ENCODE measurements at regions not wholly inside any gene's neighbourhood (a gene's known extent, or its start where the extent isn't known, plus 50 kb on each side); places are given as distances from the start of the nearest gene placed in this dataset.

GRCh38 chr18:34606851-34607250, 103.2 kb upstream of the DTNA start:
- intact Hi-C loops (cut with DNase I): no loop called here
- Histone ChIP-seq H3K36me3 (ENCODE audit: insufficient read depth in 1 of 2, low read depth in 1 of 2) (no peaks in the 10 kb centered on the region), H3K4me1 (peaks cover 76% of the 10 kb centered on the region), H3K9me3 (no peaks in the 10 kb centered on the region), H3K4me3 (no peak overlapping the region), H3K27me3 (ENCODE audit: insufficient read depth in 3 of 3, low read length in 2 of 3) (no peaks in the 10 kb centered on the region), H3K27ac (peak overlapping the region; percentile 47)
- 82 to 91% (median 83%) methylated on average over 3 of the region's 3 CpGs for WGBS, 3 donors
- no peak for TF ChIP-seq CTCF (IDR thresholded peaks at IDR 0.05)
- ATAC-seq: no peak
- no peak for DNase-seq

GRCh38 chr18:34608064-34608463, 102.0 kb upstream of the DTNA start:
- intact Hi-C loops (cut with DNase I): no loop called here
- H3K4me1 ChIP-seq: peaks cover 64% of the 10 kb centered on the region
- H3K4me3 ChIP-seq: no peak overlapping the region

GRCh38 chr18:34609986-34610648, 100.0 kb upstream of the DTNA start:
- no peaks in the 10 kb centered on the region for H3K27me3 ChIP-seq (ENCODE audit: insufficient read depth in 3 of 3, low read length in 2 of 3)
- WGBS, 3 donors: 69 to 85% (median 78%) methylated on average over 4 of the region's 4 CpGs
- H3K9me3 ChIP-seq: no peaks in the 10 kb centered on the region
- intact Hi-C loops (cut with DNase I): no loop called here
- DNase-seq (no peak), ATAC-seq (no peak)
- no peak for TF ChIP-seq CTCF (IDR thresholded peaks at IDR 0.05)
- H3K4me1 ChIP-seq: peaks cover 49% of the 10 kb centered on the region
- H3K4me3 ChIP-seq: no peak overlapping the region
- H3K27ac ChIP-seq: peak overlapping the region; percentile 5
- H3K36me3 ChIP-seq (ENCODE audit: insufficient read depth in 1 of 2, low read depth in 1 of 2): no peaks in the 10 kb centered on the region

More at GRCh38 chr18:34608064-34608463, 102.0 kb upstream of the DTNA start:
- Histone ChIP-seq H3K36me3 (ENCODE audit: insufficient read depth in 1 of 2, low read depth in 1 of 2) (no peaks in the 10 kb centered on the region), H3K9me3 (no peaks in the 10 kb centered on the region), H3K27ac (peak overlapping the region; percentile 47), H3K27me3 (ENCODE audit: insufficient read depth in 3 of 3, low read length in 2 of 3) (no peaks in the 10 kb centered on the region)
- TF ChIP-seq CTCF (IDR thresholded peaks at IDR 0.05): no peak
- ATAC-seq: peak in 1 of 4 donors; percentile 42
- DNase-seq: no peak
- WGBS, 3 donors: 31 to 52% (median 32%) methylated on average over 2 of the region's 2 CpGs

DNA sequence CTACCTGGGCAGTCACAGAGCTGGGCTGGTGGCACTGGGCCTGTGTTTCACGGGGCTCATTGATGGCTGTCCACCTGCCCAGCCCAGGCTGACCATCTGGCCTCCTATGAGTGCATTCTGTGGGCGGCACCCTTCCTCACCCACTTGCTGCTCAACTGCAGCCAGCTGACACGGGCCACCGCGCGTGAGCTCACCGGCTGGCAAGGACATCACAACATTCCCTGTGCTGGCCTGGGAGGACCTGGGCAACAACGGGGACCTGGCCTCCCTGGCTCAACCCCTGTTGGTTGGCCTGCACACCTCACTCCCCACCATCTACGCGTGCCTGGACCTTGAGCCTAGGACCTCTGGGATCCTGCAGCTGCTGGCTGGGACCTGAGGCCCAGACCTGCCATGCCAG, 98.2 kb upstream of the DTNA start:
- no peak for TF ChIP-seq CTCF (IDR thresholded peaks at IDR 0.05)
- peaks cover 34% of the 10 kb centered on the region for H3K4me1 ChIP-seq

More for the DNA sequence above, 98.2 kb upstream of the DTNA start:
- Histone ChIP-seq H3K9me3 (peaks cover 9% of the 10 kb centered on the region), H3K27ac (peak overlapping the region; percentile 64), H3K27me3 (ENCODE audit: insufficient read depth in 3 of 3, low read length in 2 of 3) (no peaks in the 10 kb centered on the region), H3K36me3 (ENCODE audit: insufficient read depth in 1 of 2, low read depth in 1 of 2) (no peaks in the 10 kb centered on the region), H3K4me3 (no peak overlapping the region)
- peak; percentile 86 to 96 (median 89) for ATAC-seq
- peak; percentile 54 to 70 for DNase-seq
- intact Hi-C loops (cut with DNase I): no loop called here
- WGBS, 3 donors: 36 to 48% (median 42%) methylated on average over 10 of the region's 10 CpGs

Measured in psoas muscle (tissue), 7 donors.